Right lobe of liver (tissue), 4 donors: ENCODE measurements at regions not wholly inside any gene's neighbourhood (a gene's known extent, or its start where the extent isn't known, plus 50 kb on each side); places are given as distances from the start of the nearest gene placed in this dataset.

Experiments
- CTCF ChIP-seq, 4 donors: fragments of 200-600 bp in 3 of 4; fragments of 450-650 bp in 1 of 4; IDR thresholded peaks; one replicate each; pipeline versions ENCODE4 v1.5.1 to v1.8.0; 2016 to 2022; ENCODE audit warnings: antibody characterized with exemption in 4 of 4, mild to moderate bottlenecking in 2 of 4
- POLR2A ChIP-seq: fragments of 450-650 bp; IDR thresholded peaks from one replicate; pipeline ENCODE4 v1.6.1; 2017; ENCODE audit warnings: antibody characterized with exemption, mild to moderate bottlenecking
- donor health status: DM: no; HTN: no; CAD: no.
- donor health status: DM: no; HTN: no; CAD: no.
- donor health status: DM: no; HTN: yes; CAD: no.

- no peak for TF ChIP-seq POLR2A
- TF ChIP-seq CTCF (IDR thresholded peaks at IDR 0.05): no peak
These were observed 223.7 kb downstream of the MTERF1 start for GRCh38 chr7:91656541-91657482.
